K562 (cell line): ENCODE measurements at regions not wholly inside any gene's neighbourhood (a gene's known extent, or its start where the extent isn't known, plus 50 kb on each side); places are given as distances from the start of the nearest gene placed in this dataset.

Source experiments
- ATAC-seq: fragments of 200-7000 bp; cut with Tn5 transposase; 3 replicates; pipeline ENCODE4 v1.9.1; 2020; ENCODE audit warnings: moderate library complexity
- BruUV-seq: library from RNA; stranded (reverse); fragments of 400-500 nt; replicated peaks from 2 replicates; lab custom pipeline; 2021; lab: Mats Ljungman, UMichigan
- CTCF ChIA-PET: fragments of 300-600 bp; formaldehyde crosslinking; extraction: SDS; loops from one replicate; lab custom pipeline; 2021; ENCODE audit warnings: low intra/inter-chr PET ratio; lab: Yijun Ruan, JAX
- POLR2A ChIA-PET: fragments of 300-600, 350-650 bp; sonication (Branson Sonifier 250); formaldehyde crosslinking; extraction: SDS; loops from one replicate; lab custom pipeline; 2021; ENCODE audit warnings: antibody characterized with exemption, inconsistent platforms; lab: Yijun Ruan, JAX
- DNase-seq, 4 experiments: peaks; one replicate each; pipeline versions ENCODE4 v3.0.0 to v3.0.0-alpha.2; 2011 to 2018; ENCODE audit warnings: low spot score in 3 of 4, mixed read lengths in 3 of 4; ENCODE audit errors: extremely low read depth in 1 of 4
- FAIRE-seq: peaks from 2 replicates; lab custom pipeline; 2011; peaks lifted over from hg19 to GRCh38; lab: Jason Lieb, UNC
- H2AFZ ChIP-seq: 2 replicates; pipeline ENCODE4 v1.6.0; 2011; ENCODE audit warnings: low read depth, low read length, control low read depth, inconsistent platforms
- H3K27ac ChIP-seq: fragments of 200-600 bp; 3 replicates; pipeline ENCODE4 v1.8.0; 2011; ENCODE audit warnings: low read depth, mild to moderate bottlenecking, control low read depth, inconsistent platforms, low read length, moderate library complexity, mixed read lengths; ENCODE audit errors: extremely low read depth
- H3K27me3 ChIP-seq, 2 experiments: fragments of 300-600 bp in 1 of 2; 2 replicates in 1 of 2; 3 replicates in 1 of 2; pipeline versions ENCODE4 v1.6.0 to v1.8.0; 2011; ENCODE audit warnings: inconsistent platforms in 2 of 2, low read length in 2 of 2, mild to moderate bottlenecking in 1 of 2, mixed read lengths in 1 of 2, moderate library complexity in 1 of 2; ENCODE audit not compliant: control insufficient read depth in 2 of 2, insufficient read depth in 2 of 2
- H3K36me3 ChIP-seq: fragments of 300-600 bp; 3 replicates; pipeline ENCODE4 v1.8.0; 2011; ENCODE audit warnings: mild to moderate bottlenecking, low read length, inconsistent platforms; ENCODE audit not compliant: control insufficient read depth, insufficient read depth
- H3K4me1 ChIP-seq, 2 experiments: fragments of 200-600 bp in 1 of 2; replicated peaks in 1 of 2; 2 replicates in 1 of 2; 3 replicates in 1 of 2; pipeline versions ENCODE4 v1.5.1 to v1.8.0; 2011; ENCODE audit warnings: inconsistent platforms in 2 of 2, low read length in 2 of 2, mild to moderate bottlenecking in 1 of 2, mixed read lengths in 1 of 2, moderate library complexity in 1 of 2; ENCODE audit not compliant: control insufficient read depth in 2 of 2, insufficient read depth in 2 of 2
- H3K4me2 ChIP-seq: 2 replicates; pipeline ENCODE4 v1.6.1; 2011; ENCODE audit warnings: low read length, control low read depth, inconsistent platforms, mixed read lengths; ENCODE audit not compliant: insufficient read depth
- H3K4me3 ChIP-seq: fragments of 200-600 bp; sonication (generic), shearing (Covaris generic); 2 replicates; pipeline ENCODE4 v1.5.1; 2016; ENCODE audit warnings: control low read depth, inconsistent platforms
- H3K79me2 ChIP-seq: fragments of 200-600 bp; 3 replicates; pipeline ENCODE4 v1.8.0; 2011; ENCODE audit warnings: low read length, inconsistent platforms; ENCODE audit not compliant: control insufficient read depth, insufficient read depth
- H3K9ac ChIP-seq, 2 experiments: 2 replicates each; pipeline versions ENCODE4 v1.6.0 to v1.6.1; 2011; ENCODE audit warnings: low read depth in 2 of 2, low read length in 2 of 2, control low read depth in 1 of 2, inconsistent platforms in 1 of 2, mild to moderate bottlenecking in 1 of 2, mixed read lengths in 1 of 2; ENCODE audit not compliant: insufficient read depth in 1 of 2
- H3K9me1 ChIP-seq: one replicate; pipeline ENCODE4 v1.6.0; 2011; ENCODE audit warnings: inconsistent platforms, mild to moderate bottlenecking, low read length, moderate library complexity; ENCODE audit not compliant: control insufficient read depth, insufficient read depth
- H3K9me3 ChIP-seq: replicated peaks from 2 replicates; pipeline ENCODE4 v1.5.1; 2011; ENCODE audit warnings: low read depth, low read length, inconsistent platforms; ENCODE audit not compliant: control insufficient read depth, insufficient read depth
- H4K20me1 ChIP-seq: replicated peaks from 2 replicates; pipeline ENCODE4 v1.6.1; 2011; ENCODE audit warnings: low read length, inconsistent platforms, mixed read lengths; ENCODE audit not compliant: control insufficient read depth, insufficient read depth
- ARNT ChIP-seq, 2 experiments: fragments of 450-650 bp; IDR thresholded peaks; 2 replicates each; pipeline ENCODE4 v1.6.1; 2016; ENCODE audit warnings: mild to moderate bottlenecking in 1 of 2
- HEY1 ChIP-seq: fragments of 250-450 bp; sonication (Bioruptor Pico); IDR thresholded peaks from 2 replicates; pipeline ENCODE4 v1.5.0; 2020; ENCODE audit warnings: mild to moderate bottlenecking, moderate library complexity, borderline replicate concordance
- JUN ChIP-seq, 2 experiments: sonication (generic) in 1 of 2; formaldehyde crosslinking in 1 of 2; IDR thresholded peaks; 2 replicates each; pipeline versions ENCODE4 v1.6.1 to v1.8.0; 2012 to 2022; ENCODE audit warnings: borderline replicate concordance in 2 of 2, mild to moderate bottlenecking in 2 of 2, improper control_type of control experiment in 1 of 2, low read depth in 1 of 2, low read length in 1 of 2, missing genetic modification reagents in 1 of 2
- NONO ChIP-seq, 2 experiments: fragments of 200-400 bp in 1 of 2; fragments of 450-650 bp in 1 of 2; formaldehyde crosslinking in 1 of 2; IDR thresholded peaks; 2 replicates each; pipeline ENCODE4 v1.6.1; 2017; ENCODE audit warnings: low read depth in 2 of 2, mild to moderate bottlenecking in 2 of 2, moderate library complexity in 2 of 2, low read length in 1 of 2
- PRMT5 ChIP-seq: sonication (generic); formaldehyde crosslinking; IDR thresholded peaks from 2 replicates; pipeline ENCODE4 v1.5.0; 2020; ENCODE audit warnings: missing genetic modification reagents
- RBM39 ChIP-seq: fragments of 200-400 bp; formaldehyde crosslinking; optimal IDR thresholded peaks from 2 replicates; pipeline ENCODE3; 2018; ENCODE audit warnings: low read depth, low read length
- SMAD2 ChIP-seq: fragments of 150-350 bp; IDR thresholded peaks from 2 replicates; pipeline ENCODE4 v1.6.1; 2014; ENCODE audit warnings: low read depth, mild to moderate bottlenecking, low read length
- YBX1 ChIP-seq: fragments of 450-650 bp; IDR thresholded peaks from 2 replicates; pipeline ENCODE4 v1.7.1; 2016; ENCODE audit warnings: mild to moderate bottlenecking
- ZFP36 ChIP-seq: fragments of 150-350 bp; IDR thresholded peaks from 2 replicates; pipeline ENCODE4 v1.6.1; 2018; ENCODE audit warnings: low read length, low read depth; ENCODE audit not compliant: partially characterized antibody
- WGBS: fragments of 100-300 bp; shearing (Covaris generic); methylation state at CpG from one replicate; pipeline ENCODE4 v1.1.6; 2016; ENCODE audit warnings: low coverage, mixed read lengths; ENCODE audit not compliant: insufficient coverage; ENCODE audit errors: missing lambda C conversion rate; 5-methylcytosine and 5-hydroxymethylcytosine counted together
- in situ Hi-C: fragments of 300-500 bp; cut with MboI; formaldehyde crosslinking; loops from 4 replicates; pipeline ENCODE4 v1.15.0; 2018; ENCODE audit warnings: inconsistent platforms, mixed read lengths
- intact Hi-C: fragments of 100-400 bp; cut with micrococcal nuclease; formaldehyde crosslinking; loops from 2 replicates; pipeline ENCODE4 v1.14.2; 2022
- TF ChIP-seq, protein P1 (sequence below): fragments of 450-650 bp; IDR thresholded peaks from 2 replicates; pipeline ENCODE4 v1.6.1; 2016; ENCODE audit warnings: low read depth, mild to moderate bottlenecking, moderate library complexity
- TF ChIP-seq, protein P2 (sequence below): conservative IDR thresholded peaks from 2 replicates; pipeline ENCODE4 v1.6.1; 2011; ENCODE audit warnings: low read depth, mild to moderate bottlenecking, low read length; ENCODE audit not compliant: control insufficient read depth
- TF ChIP-seq, protein P3 (sequence below), 2 experiments: fragments of 450-650 bp in 1 of 2; sonication (generic) in 1 of 2; formaldehyde crosslinking in 1 of 2; IDR thresholded peaks; 2 replicates each; pipeline versions ENCODE4 v1.7.1 to v1.9.0; 2016 to 2022; ENCODE audit warnings: inconsistent platforms in 1 of 2, mild to moderate bottlenecking in 1 of 2, missing genetic modification reagents in 1 of 2

GRCh38 chr1:5475572-5475971 is 516.7 kb downstream of the NPHP4 start:
- peaks cover 12 to 71% of the 10 kb centered on the region in 2 experiments; a peak in 4 of 5 replicates for H3K27me3 ChIP-seq
- no peak overlapping the region for H3K27ac ChIP-seq
- WGBS: 0% methylated on average over 5 of the region's 5 CpGs
- no peaks in the 10 kb centered on the region for H3K9me1 ChIP-seq
- H2AFZ ChIP-seq: no peak overlapping the region
- BruUV-seq: no TSS peak
- H3K79me2 ChIP-seq: no peaks in the 10 kb centered on the region
- ATAC-seq: no peak
- no peak overlapping the region for H3K4me2 ChIP-seq
- H3K4me3 ChIP-seq: no peak overlapping the region
- no peaks in the 10 kb centered on the region for H4K20me1 ChIP-seq
- no peak for DNase-seq
- no peaks in the 10 kb centered on the region for H3K4me1 ChIP-seq
- no peaks in the 10 kb centered on the region for H3K36me3 ChIP-seq
- no peak overlapping the region for H3K9ac ChIP-seq
- CTCF ChIA-PET: no interaction called here
- no peak for FAIRE-seq
- intact Hi-C loops (no loop called here), in situ Hi-C loops (no loop called here)
- no peaks in the 10 kb centered on the region for H3K9me3 ChIP-seq
- POLR2A ChIA-PET: interaction anchor here (1.2 kb wide), 1 partner anchor 13 kb away, joined by 3 read pairs; no protein-coding TSS in a partner anchor
- TF ChIP-seq PRMT5 (CRISPR knock-in tag) (no peak), SMAD2 (no peak), RBM39 (no peak), HEY1 (CRISPR knock-in tag) (no peak), ZFP36 (no peak), JUN (IDR thresholded peaks at IDR 0.05; ENCODE audit: borderline replicate concordance, low read depth, low read length) (no peak), JUN (CRISPR knock-in tag; IDR thresholded peaks at IDR 0.05; ENCODE audit: borderline replicate concordance) (no peak), NONO (IDR thresholded peaks at IDR 0.05; ENCODE audit: low read depth in 2 of 2, low read length in 1 of 2) (no peak), ARNT (IDR thresholded peaks at IDR 0.05) (no peak), YBX1 (no peak)
- TF ChIP-seq, protein P1, sequence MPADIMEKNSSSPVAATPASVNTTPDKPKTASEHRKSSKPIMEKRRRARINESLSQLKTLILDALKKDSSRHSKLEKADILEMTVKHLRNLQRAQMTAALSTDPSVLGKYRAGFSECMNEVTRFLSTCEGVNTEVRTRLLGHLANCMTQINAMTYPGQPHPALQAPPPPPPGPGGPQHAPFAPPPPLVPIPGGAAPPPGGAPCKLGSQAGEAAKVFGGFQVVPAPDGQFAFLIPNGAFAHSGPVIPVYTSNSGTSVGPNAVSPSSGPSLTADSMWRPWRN: no peak
- TF ChIP-seq, protein P2, sequence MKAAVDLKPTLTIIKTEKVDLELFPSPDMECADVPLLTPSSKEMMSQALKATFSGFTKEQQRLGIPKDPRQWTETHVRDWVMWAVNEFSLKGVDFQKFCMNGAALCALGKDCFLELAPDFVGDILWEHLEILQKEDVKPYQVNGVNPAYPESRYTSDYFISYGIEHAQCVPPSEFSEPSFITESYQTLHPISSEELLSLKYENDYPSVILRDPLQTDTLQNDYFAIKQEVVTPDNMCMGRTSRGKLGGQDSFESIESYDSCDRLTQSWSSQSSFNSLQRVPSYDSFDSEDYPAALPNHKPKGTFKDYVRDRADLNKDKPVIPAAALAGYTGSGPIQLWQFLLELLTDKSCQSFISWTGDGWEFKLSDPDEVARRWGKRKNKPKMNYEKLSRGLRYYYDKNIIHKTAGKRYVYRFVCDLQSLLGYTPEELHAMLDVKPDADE: no peak
- TF ChIP-seq, protein P3, sequence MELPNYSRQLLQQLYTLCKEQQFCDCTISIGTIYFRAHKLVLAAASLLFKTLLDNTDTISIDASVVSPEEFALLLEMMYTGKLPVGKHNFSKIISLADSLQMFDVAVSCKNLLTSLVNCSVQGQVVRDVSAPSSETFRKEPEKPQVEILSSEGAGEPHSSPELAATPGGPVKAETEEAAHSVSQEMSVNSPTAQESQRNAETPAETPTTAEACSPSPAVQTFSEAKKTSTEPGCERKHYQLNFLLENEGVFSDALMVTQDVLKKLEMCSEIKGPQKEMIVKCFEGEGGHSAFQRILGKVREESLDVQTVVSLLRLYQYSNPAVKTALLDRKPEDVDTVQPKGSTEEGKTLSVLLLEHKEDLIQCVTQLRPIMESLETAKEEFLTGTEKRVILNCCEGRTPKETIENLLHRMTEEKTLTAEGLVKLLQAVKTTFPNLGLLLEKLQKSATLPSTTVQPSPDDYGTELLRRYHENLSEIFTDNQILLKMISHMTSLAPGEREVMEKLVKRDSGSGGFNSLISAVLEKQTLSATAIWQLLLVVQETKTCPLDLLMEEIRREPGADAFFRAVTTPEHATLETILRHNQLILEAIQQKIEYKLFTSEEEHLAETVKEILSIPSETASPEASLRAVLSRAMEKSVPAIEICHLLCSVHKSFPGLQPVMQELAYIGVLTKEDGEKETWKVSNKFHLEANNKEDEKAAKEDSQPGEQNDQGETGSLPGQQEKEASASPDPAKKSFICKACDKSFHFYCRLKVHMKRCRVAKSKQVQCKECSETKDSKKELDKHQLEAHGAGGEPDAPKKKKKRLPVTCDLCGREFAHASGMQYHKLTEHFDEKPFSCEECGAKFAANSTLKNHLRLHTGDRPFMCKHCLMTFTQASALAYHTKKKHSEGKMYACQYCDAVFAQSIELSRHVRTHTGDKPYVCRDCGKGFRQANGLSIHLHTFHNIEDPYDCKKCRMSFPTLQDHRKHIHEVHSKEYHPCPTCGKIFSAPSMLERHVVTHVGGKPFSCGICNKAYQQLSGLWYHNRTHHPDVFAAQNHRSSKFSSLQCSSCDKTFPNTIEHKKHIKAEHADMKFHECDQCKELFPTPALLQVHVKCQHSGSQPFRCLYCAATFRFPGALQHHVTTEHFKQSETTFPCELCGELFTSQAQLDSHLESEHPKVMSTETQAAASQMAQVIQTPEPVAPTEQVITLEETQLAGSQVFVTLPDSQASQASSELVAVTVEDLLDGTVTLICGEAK (IDR thresholded peaks at IDR 0.05): no peak
- TF ChIP-seq, protein P3 (CRISPR knock-in tag; IDR thresholded peaks at IDR 0.05): no peak
